PC-3 (cell line): ENCODE measurements at regions not wholly inside any gene's neighbourhood (a gene's known extent, or its start where the extent isn't known, plus 50 kb on each side); places are given as distances from the start of the nearest gene placed in this dataset.

Experiments used
- EZH2 ChIP-seq: fragments of 300-600 bp; sonication (generic); IDR thresholded peaks from one replicate; pipeline ENCODE4 v1.6.1; 2017; ENCODE audit warnings: antibody characterized with exemption, mild to moderate bottlenecking, low read length; ENCODE audit not compliant: unreplicated experiment
- EZH2phosphoT487 ChIP-seq: fragments of 300-600 bp; sonication (generic); IDR thresholded peaks from 2 replicates; pipeline ENCODE4 v1.6.1; 2018; ENCODE audit warnings: mild to moderate bottlenecking, antibody characterized with exemption, low read length, borderline replicate concordance

- no peak for TF ChIP-seq EZH2phosphoT487
- no peak for TF ChIP-seq EZH2
Observed at GRCh38 chr12:67202678-67203012, 66.5 kb upstream of the CAND1 start.
